Frontal cortex (tissue), 3 donors: ENCODE measurements at regions not wholly inside any gene's neighbourhood (a gene's known extent, or its start where the extent isn't known, plus 50 kb on each side); places are given as distances from the start of the nearest gene placed in this dataset.
"Not testable (repeated sequence)": the region's sequence is repeated elsewhere in the genome, so short reads cannot be mapped to it uniquely, and the experiment has no call there.

Source experiments
- DNase-seq, 2 donors: peaks; one replicate each; pipeline ENCODE4 v3.0.0; 2012; ENCODE audit warnings: low spot score in 2 of 2
- FAIRE-seq: peaks from 2 replicates; lab custom pipeline; 2012; peaks lifted over from hg19 to GRCh38; lab: Jason Lieb, UNC
- donor health status: control.
- donor health status: control.
- donor health status: control.

- FAIRE-seq (no peak), DNase-seq (no peak)
Measured at GRCh38 chr7:97372882-97373281, 255.4 kb downstream of the SDHAF3 start.

- DNase-seq (no peak), FAIRE-seq (no peak)
Measured at GRCh38 chr7:97373736-97374135, 256.2 kb downstream of the SDHAF3 start.

- FAIRE-seq (no peak), DNase-seq (no peak)
Measured at GRCh38 chr7:97377713-97378112, 260.2 kb downstream of the SDHAF3 start.

GRCh38 chr7:97381815-97382554 is 264.5 kb downstream of the SDHAF3 start:
- DNase-seq (no peak), FAIRE-seq (peak; percentile 79)

- no peak for DNase-seq
- FAIRE-seq, result no peak
Measured at GRCh38 chr7:97390052-97390451, 272.6 kb downstream of the SDHAF3 start.

GRCh38 chr7:97390915-97391593 is 273.6 kb downstream of the SDHAF3 start:
- no peak for DNase-seq
- no peak for FAIRE-seq

GRCh38 chr7:97401398-97401797 is 283.9 kb downstream of the SDHAF3 start:
- DNase-seq, result no peak
- FAIRE-seq, result no peak

- FAIRE-seq (no peak), DNase-seq (no peak)
Measured at GRCh38 chr7:97405835-97406234, 288.3 kb downstream of the SDHAF3 start.

GRCh38 chr7:97407106-97407505 is 289.6 kb downstream of the SDHAF3 start:
- DNase-seq, result no peak
- no peak for FAIRE-seq

GRCh38 chr7:97409346-97409745 is 291.8 kb downstream of the SDHAF3 start:
- FAIRE-seq, result no peak
- no peak for DNase-seq

- DNase-seq (no peak), FAIRE-seq (no peak)
Measured at GRCh38 chr7:97418312-97418711, 300.8 kb downstream of the SDHAF3 start.

- DNase-seq (no peak), FAIRE-seq (no peak)
Measured at GRCh38 chr7:97419898-97420297, 302.4 kb downstream of the SDHAF3 start.

- DNase-seq (no peak), FAIRE-seq (no peak)
Measured at GRCh38 chr7:97421307-97421930, 303.9 kb downstream of the SDHAF3 start.

GRCh38 chr7:97422046-97422445 is 304.5 kb downstream of the SDHAF3 start:
- FAIRE-seq, result no peak
- DNase-seq, result no peak

GRCh38 chr7:97430006-97430405 is 301.9 kb upstream of the TAC1 start:
- FAIRE-seq, result no peak
- DNase-seq, result no peak

- FAIRE-seq (no peak), DNase-seq (no peak)
Measured at GRCh38 chr7:97439637-97440214, 292.2 kb upstream of the TAC1 start.

GRCh38 chr7:97446361-97446760 is 285.5 kb upstream of the TAC1 start:
- DNase-seq (peak in 1 of 2 donors; percentile 8), FAIRE-seq (no peak)

GRCh38 chr7:97449448-97449847 is 282.4 kb upstream of the TAC1 start:
- FAIRE-seq, DNase-seq: not testable (repeated sequence)

- DNase-seq, result no peak
- FAIRE-seq, result no peak
Measured at GRCh38 chr7:97450516-97450915, 281.4 kb upstream of the TAC1 start.

- FAIRE-seq (no peak), DNase-seq (no peak)
Measured at GRCh38 chr7:97454636-97455035, 277.2 kb upstream of the TAC1 start.

- no peak for FAIRE-seq
- no peak for DNase-seq
Measured at GRCh38 chr7:97457054-97457453, 274.8 kb upstream of the TAC1 start.
